Hindlimb muscle (tissue), 1 donor: ENCODE measurements at regions not wholly inside any gene's neighbourhood (a gene's known extent, or its start where the extent isn't known, plus 50 kb on each side); places are given as distances from the start of the nearest gene placed in this dataset.

Source experiments
- DNase-seq: peaks from one replicate; pipeline ENCODE4 v3.0.0-alpha.2; 2013

- DNase-seq, result no peak
Measured at GRCh38 chr9:2916382-2916985, 72.6 kb upstream of the PUM3 start.

DNA sequence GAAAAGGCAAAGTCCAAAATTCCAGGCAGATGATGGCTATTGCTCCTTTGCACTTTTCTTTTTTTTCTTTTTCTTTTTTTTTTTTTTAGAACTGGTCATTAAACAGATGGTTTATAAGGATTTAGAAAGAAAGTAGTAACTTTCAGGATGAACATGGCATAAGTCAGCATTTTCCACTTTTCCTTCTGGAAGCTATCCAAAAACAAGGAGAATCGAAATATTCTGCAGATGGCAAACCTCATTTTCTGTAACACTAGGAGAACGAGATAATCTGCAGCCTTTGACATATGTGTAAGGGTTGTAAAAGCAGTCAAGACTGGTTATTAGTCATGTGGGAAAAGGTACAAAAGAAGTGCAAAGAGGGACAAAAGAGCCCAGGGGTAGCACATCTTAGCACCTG lies 69.1 kb upstream of the PUM3 start:
- peak; percentile 4 for DNase-seq

- no peak for DNase-seq
Measured at GRCh38 chr9:2907411-2907810, 63.5 kb upstream of the PUM3 start.

DNA sequence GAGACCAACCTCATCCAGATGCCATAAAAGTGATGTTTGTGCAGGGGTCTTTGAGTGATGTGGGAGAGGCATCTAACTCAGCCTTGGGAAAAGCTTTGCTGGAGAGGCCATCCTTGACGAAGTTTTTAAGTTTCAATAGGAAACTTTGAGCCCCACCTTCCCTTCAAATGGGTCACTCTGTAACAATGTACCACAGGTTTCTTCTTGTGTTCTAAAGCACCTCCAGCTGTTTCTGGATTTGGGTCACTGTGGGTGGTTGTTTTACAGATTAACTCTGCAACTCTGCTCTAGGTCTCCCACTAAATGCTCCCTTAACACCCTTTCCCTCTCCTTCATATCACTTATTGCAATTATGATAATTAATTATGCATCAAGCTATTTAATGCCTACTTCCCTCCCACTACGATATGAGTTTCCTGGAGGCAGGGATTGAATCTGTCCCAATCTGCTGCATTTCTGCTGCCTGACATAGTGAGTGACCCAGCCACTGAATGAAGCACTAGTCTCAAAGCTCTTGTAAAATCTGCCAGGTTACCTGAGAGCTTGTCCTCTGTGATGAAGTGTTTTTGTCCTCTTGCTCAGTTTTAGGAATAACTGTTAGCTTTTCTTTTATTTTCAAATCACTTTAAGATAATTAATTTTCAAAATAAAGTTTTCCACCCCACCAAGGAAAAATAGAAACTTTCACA lies 60.5 kb upstream of the PUM3 start:
- DNase-seq, result no peak
